Amniotic stem cell (primary cell): ENCODE measurements at regions not wholly inside any gene's neighbourhood (a gene's known extent, or its start where the extent isn't known, plus 50 kb on each side); places are given as distances from the start of the nearest gene placed in this dataset.

Source experiments
- DNase-seq: peaks from one replicate; lab custom pipeline; 2025; lab: John Stamatoyannopoulos, UW

GRCh38 chr18:70384181-70384790, 95.4 kb downstream of the SOCS6 start:
- peak; percentile 35 for DNase-seq

- DNase-seq: no peak
Measured at GRCh38 chr18:70382992-70383717, 94.3 kb downstream of the SOCS6 start.

- no peak for DNase-seq
Measured at GRCh38 chr18:70382017-70382416, 93.2 kb downstream of the SOCS6 start.

- no peak for DNase-seq
Measured at GRCh38 chr18:70380915-70381896, 92.4 kb downstream of the SOCS6 start.
